ENCODE measurements at regions not wholly inside any gene's neighbourhood (a gene's known extent, or its start where the extent isn't known, plus 50 kb on each side); places are given as distances from the start of the nearest gene placed in this dataset.

DNA sequence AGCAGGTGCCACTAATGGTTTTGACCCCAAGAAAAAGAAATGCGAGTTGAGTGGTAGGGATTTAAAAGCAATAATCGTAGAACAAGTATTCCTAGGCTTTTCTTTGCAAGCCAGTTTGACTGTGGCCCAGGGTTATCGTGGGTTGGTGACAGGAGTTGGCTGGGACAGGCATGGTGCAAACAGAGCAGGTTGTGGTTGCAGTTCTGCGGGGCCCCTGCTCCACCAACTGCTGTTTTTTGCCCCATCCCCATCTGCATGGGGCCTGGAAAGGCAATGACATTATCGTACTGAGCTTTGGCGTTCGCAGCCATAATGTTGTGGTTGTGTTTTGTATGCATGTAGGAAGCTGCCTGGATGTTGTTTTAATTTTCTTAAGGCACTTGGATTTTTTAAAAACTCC is 274.0 kb downstream of the TSN start:
- POLR2A ChIA-PET = no interaction called here
- CTCF ChIA-PET = no interaction called here
- Histone ChIP-seq H3K9me3 (ENCODE audit: control insufficient read depth, insufficient read depth, low read length) (no peaks in the 10 kb centered on the region), H3K27ac (ENCODE audit: low read depth, low read length) (no peak overlapping the region), H3K4me3 (ENCODE audit: low read depth, low read length) (no peak overlapping the region), H3K27me3 (ENCODE audit: control insufficient read depth, insufficient read depth, low read length) (no peaks in the 10 kb centered on the region)
- TF ChIP-seq, protein P1, sequence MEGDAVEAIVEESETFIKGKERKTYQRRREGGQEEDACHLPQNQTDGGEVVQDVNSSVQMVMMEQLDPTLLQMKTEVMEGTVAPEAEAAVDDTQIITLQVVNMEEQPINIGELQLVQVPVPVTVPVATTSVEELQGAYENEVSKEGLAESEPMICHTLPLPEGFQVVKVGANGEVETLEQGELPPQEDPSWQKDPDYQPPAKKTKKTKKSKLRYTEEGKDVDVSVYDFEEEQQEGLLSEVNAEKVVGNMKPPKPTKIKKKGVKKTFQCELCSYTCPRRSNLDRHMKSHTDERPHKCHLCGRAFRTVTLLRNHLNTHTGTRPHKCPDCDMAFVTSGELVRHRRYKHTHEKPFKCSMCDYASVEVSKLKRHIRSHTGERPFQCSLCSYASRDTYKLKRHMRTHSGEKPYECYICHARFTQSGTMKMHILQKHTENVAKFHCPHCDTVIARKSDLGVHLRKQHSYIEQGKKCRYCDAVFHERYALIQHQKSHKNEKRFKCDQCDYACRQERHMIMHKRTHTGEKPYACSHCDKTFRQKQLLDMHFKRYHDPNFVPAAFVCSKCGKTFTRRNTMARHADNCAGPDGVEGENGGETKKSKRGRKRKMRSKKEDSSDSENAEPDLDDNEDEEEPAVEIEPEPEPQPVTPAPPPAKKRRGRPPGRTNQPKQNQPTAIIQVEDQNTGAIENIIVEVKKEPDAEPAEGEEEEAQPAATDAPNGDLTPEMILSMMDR (IDR thresholded peaks at IDR 0.05; ENCODE audit: low read depth, low read length) = no peak
- DNase-seq (ENCODE audit: low read depth, low spot score) = no peak

GRCh38 chr2:122029945-122030344 is 274.5 kb downstream of the TSN start:
- no peak for DNase-seq (ENCODE audit: low read depth, low spot score)
- TF ChIP-seq, protein P1 (IDR thresholded peaks at IDR 0.05; ENCODE audit: low read depth, low read length) = no peak
- POLR2A ChIA-PET = no interaction called here
- Histone ChIP-seq H3K4me3 (ENCODE audit: low read depth, low read length) (no peak overlapping the region), H3K27ac (ENCODE audit: low read depth, low read length) (no peak overlapping the region), H3K9me3 (ENCODE audit: control insufficient read depth, insufficient read depth, low read length) (no peaks in the 10 kb centered on the region), H3K27me3 (ENCODE audit: control insufficient read depth, insufficient read depth, low read length) (no peaks in the 10 kb centered on the region)
- CTCF ChIA-PET = no interaction called here

DNA sequence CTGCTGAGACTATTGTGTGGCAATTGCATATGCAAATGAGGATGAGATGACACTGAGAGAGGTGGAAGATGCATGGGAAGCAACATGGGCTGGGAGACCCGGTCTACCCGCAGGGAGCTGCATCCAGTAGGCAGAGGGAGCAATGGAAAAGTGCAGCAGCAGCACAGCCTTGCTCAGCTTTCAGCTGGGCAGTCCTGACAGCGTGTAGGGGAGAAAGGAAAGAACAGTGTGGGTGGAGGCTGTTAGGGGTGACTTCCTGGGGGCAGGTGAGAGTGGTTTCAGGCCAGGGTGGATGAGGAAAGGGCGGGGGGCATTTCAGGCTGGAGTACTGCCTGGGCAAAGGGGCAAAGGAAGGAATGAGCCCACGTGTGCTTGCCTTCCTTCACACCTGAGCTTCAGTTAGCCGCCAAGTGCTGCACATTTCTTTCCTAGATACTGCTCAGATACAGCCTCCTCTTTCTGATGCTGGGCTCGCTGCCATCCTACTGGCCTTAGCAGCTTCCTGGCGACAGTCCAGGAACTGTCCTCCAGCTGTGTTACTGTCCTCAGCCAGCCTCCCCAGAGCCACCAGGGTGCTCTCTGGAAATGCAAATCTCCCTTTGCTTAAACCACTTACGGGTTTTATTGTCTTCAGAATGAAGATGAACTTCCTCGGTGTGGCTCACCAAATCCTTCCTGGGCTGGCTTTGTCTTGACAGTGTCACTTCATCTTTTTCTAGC is 276.3 kb downstream of the TSN start:
- Histone ChIP-seq H3K27me3 (ENCODE audit: control insufficient read depth, insufficient read depth, low read length) (no peaks in the 10 kb centered on the region), H3K27ac (ENCODE audit: low read depth, low read length) (no peak overlapping the region), H3K9me3 (ENCODE audit: control insufficient read depth, insufficient read depth, low read length) (no peaks in the 10 kb centered on the region), H3K4me3 (ENCODE audit: low read depth, low read length) (no peak overlapping the region)
- ChIA-PET POLR2A (no interaction called here), CTCF (no interaction called here)
- DNase-seq (ENCODE audit: low read depth, low spot score) = no peak
- TF ChIP-seq, protein P1 (IDR thresholded peaks at IDR 0.05; ENCODE audit: low read depth, low read length) = no peak

DNA sequence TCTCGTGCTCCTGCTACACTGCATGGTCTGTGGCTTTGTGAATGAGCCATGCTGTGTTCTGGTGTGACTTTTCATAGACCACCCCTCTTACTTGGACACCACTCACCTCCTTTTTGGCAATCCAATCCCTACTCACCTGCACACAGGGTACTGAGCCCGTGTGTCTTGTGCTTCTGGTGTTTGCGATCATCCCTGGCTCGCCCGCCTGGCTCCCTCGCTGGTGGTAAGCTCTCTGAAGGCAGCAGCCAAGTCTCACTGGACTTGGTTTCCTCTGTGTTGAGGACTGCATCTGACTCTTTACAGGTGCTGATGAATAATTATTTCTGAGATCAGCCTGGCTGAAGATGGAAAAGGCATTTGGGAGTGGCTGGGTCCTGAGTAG is 276.8 kb downstream of the TSN start:
- no peak for DNase-seq (ENCODE audit: low read depth, low spot score)
- CTCF ChIA-PET = no interaction called here
- Histone ChIP-seq H3K27ac (ENCODE audit: low read depth, low read length) (no peak overlapping the region), H3K27me3 (ENCODE audit: control insufficient read depth, insufficient read depth, low read length) (no peaks in the 10 kb centered on the region), H3K9me3 (ENCODE audit: control insufficient read depth, insufficient read depth, low read length) (no peaks in the 10 kb centered on the region), H3K4me3 (ENCODE audit: low read depth, low read length) (no peak overlapping the region)
- POLR2A ChIA-PET = no interaction called here
- TF ChIP-seq, protein P1 (IDR thresholded peaks at IDR 0.05; ENCODE audit: low read depth, low read length) = no peak

GRCh38 chr2:122033778-122034177 is 278.3 kb downstream of the TSN start:
- ChIA-PET CTCF (no interaction called here), POLR2A (no interaction called here)
- no peaks in the 10 kb centered on the region for H3K9me3 ChIP-seq (ENCODE audit: control insufficient read depth, insufficient read depth, low read length)
- TF ChIP-seq, protein P1 (IDR thresholded peaks at IDR 0.05; ENCODE audit: low read depth, low read length) = no peak
- H3K27ac ChIP-seq (ENCODE audit: low read depth, low read length) = no peak overlapping the region
- H3K4me3 ChIP-seq (ENCODE audit: low read depth, low read length) = no peak overlapping the region
- no peak for DNase-seq (ENCODE audit: low read depth, low spot score)
- H3K27me3 ChIP-seq (ENCODE audit: control insufficient read depth, insufficient read depth, low read length) = no peaks in the 10 kb centered on the region
